ENCODE measurements at regions not wholly inside any gene's neighbourhood (a gene's known extent, or its start where the extent isn't known, plus 50 kb on each side); places are given as distances from the start of the nearest gene placed in this dataset.

DNA sequence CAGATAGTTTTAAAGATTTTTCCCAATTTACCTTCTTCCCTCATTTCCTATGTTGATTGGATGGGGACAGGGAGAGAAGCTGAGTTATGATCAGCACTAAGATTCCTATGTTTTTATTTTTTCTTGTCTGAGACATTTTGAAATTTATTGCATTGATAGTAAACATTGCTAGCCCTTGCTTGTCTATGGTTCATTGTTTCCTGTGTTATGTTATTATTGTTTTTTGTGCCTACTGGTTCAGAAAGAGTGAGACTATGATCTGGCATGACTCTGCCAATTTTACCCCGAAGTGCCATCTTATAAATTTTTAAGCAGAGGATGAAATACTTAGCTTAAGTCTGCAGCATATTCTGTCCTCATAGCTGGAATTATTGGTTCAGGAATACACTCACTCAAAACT, 478.5 kb downstream of the MBD2 start:
- TF ChIP-seq EZH2 (IDR thresholded peaks at IDR 0.05; ENCODE audit: low read length, missing control alignments) = no peak
- TF ChIP-seq, protein P1, sequence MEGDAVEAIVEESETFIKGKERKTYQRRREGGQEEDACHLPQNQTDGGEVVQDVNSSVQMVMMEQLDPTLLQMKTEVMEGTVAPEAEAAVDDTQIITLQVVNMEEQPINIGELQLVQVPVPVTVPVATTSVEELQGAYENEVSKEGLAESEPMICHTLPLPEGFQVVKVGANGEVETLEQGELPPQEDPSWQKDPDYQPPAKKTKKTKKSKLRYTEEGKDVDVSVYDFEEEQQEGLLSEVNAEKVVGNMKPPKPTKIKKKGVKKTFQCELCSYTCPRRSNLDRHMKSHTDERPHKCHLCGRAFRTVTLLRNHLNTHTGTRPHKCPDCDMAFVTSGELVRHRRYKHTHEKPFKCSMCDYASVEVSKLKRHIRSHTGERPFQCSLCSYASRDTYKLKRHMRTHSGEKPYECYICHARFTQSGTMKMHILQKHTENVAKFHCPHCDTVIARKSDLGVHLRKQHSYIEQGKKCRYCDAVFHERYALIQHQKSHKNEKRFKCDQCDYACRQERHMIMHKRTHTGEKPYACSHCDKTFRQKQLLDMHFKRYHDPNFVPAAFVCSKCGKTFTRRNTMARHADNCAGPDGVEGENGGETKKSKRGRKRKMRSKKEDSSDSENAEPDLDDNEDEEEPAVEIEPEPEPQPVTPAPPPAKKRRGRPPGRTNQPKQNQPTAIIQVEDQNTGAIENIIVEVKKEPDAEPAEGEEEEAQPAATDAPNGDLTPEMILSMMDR (conservative IDR thresholded peaks at IDR 0.05 in 1 of 2, IDR thresholded peaks at IDR 0.05 in 1 of 2; ENCODE audit: low read depth in 1 of 2, low read length in 2 of 2) = no peak

Measured in fibroblast of lung (primary cell).